ENCODE measurements at regions not wholly inside any gene's neighbourhood (a gene's known extent, or its start where the extent isn't known, plus 50 kb on each side); places are given as distances from the start of the nearest gene placed in this dataset.

DNA sequence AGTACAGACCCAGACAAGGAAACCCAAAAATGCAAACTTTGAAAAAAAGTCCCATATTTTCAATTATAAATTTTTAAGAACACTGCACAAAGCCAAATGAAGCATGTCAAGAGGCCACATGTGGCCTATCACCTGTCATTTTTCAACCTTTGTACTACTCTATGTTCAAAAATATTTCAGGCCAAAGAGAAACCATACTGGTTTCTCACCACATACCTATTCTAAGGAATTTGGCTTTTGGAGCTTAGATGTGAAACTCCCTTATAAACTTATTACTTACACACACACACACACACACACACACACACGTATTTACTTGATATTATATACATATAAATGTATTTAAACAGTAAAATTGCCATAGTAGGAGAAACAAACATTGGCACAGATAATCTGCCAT lies 338.7 kb downstream of the TXNL1 start:
- no peak for TF ChIP-seq CTCF (IDR thresholded peaks at IDR 0.05; ENCODE audit: low read length)
- no peak for TF ChIP-seq EZH2 (IDR thresholded peaks at IDR 0.05; ENCODE audit: borderline replicate concordance, low read length)

Measured in OCI-LY1 (cell line).